Mucosa of gallbladder (tissue), 1 donor: ENCODE measurements at regions not wholly inside any gene's neighbourhood (a gene's known extent, or its start where the extent isn't known, plus 50 kb on each side); places are given as distances from the start of the nearest gene placed in this dataset.

Experiments
- DNase-seq: peaks from one replicate; pipeline ENCODE4 v3.0.0-alpha.2; 2020; ENCODE audit warnings: low spot score
- donor health status: DM: no; HTN: no; CAD: no.

DNA sequence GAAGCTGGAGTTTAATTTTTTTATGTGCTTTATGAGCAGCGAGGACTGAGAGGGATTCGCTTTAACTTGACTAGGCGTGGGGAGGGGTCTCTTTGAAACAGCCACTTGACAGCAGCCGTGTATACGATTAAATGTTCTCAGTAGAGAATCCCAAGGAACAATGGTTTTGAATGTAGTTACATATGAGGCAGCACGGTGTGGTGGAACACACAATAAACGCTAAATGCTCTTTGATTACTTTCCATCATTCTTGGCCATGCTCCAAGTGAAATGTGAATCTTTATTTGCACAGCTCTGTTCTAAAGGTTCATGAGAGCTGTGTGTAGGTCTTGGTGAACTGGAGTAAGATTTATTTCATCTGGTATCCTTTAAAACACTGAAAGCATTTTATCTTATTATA, 251.4 kb upstream of the TGFBR2 start:
- DNase-seq, result no peak

DNA sequence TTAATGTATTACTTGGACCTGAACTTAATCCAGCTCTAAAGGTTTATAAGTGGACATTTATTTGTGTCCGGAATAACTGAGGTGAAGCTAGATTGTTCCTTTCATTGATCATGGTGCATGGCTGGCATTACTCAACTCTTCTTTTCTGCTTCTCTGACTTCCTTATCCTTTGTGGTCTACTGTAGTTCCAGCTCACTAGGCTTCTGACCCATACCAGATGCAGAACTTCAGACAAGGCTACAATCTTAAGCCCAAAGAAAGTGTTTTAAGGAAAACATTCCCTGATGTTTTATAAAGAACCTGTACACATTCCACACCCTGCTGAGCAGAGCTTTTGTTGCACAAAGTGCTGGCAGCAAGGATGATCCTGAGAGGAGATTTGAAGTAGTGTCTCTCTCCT, 250.8 kb upstream of the TGFBR2 start:
- no peak for DNase-seq

DNA sequence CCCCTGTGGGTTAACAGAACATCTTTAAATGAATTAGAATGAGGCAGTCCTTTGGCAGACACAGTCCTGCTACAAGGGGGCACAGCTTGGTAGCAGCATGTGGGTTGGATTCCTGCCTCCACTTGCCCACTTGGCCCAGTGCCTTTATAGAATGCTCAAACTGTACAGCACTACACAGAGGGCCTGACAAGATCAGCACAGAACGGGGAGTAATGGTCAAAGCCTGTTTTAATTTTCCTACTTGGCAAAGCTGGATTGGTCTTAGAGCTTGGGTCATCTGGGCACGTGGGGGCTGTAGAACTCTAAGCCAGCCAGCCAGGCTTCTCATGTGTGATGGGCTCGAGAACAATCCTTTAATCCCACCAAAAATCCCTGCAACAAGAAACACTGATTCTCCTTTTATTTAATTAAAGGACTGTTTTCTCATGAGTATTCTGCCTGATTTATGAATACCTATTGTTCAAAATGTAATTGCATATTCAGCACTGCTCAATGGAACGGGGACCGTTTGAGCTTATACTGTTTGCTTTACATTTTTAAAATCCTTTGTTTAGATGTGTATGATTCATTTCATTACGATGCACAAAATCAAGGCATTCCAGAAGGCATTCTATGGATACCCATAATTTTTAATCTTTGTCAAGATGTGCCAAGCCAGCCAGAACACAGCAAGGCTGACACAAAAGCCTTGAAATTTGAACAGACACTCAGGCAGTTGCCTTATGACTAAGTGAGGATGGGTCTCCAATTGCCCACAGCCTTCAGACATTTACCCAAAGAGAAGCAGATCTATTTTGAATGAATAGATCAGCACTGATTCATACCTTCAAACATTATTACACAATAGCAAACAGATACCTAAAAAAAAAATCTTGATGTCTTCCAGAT, 249.3 kb upstream of the TGFBR2 start:
- no peak for DNase-seq

GRCh38 chr3:30357897-30358296, 248.5 kb upstream of the TGFBR2 start:
- DNase-seq, result no peak

- no peak for DNase-seq
These were observed 247.5 kb upstream of the TGFBR2 start for GRCh38 chr3:30358871-30359270.

DNA sequence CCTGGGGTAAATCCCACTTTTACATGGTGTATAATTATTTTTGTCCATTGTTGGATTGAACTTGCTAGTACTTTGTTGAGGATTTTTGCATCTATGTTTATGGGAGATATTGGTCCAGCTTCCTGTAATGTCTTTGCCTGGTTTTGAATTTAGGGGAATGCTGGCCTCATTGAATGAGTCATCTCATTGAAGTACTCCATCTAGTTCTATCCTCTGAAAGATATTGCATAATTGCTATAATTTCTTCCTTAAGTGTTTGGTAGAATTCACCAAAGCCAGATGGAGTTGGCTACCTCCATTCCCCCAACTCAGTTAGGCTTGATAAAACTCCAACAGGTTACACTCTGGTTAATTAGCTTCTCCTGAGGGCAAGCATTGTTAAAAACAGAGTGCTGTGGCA, 237.4 kb upstream of the TGFBR2 start:
- no peak for DNase-seq

- no peak for DNase-seq
These were observed 235.6 kb upstream of the TGFBR2 start for GRCh38 chr3:30370681-30371271.

GRCh38 chr3:30372837-30373236, 233.6 kb upstream of the TGFBR2 start:
- no peak for DNase-seq

GRCh38 chr3:30384546-30385072, 221.8 kb upstream of the TGFBR2 start:
- no peak for DNase-seq

GRCh38 chr3:30393079-30393478, 213.3 kb upstream of the TGFBR2 start:
- DNase-seq, result peak; percentile 30

DNA sequence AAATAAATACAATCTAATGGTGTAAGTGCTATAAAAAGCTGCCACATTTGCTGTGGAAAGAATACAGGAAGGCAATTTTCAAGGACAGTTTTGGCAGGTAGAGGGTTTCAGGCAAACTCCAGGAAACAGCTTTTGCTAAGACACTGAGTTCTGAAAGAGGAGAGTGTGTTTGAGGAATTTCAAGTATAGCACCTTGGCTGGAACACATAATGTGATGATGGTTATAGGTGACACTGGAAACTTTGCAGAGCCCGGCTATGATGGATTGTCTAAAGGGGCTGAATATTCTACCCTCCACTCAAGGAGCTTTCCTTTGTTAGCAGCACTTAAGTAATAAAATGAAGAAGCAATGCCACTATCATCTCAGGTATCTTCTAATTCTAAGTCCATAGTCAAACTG, 209.4 kb upstream of the TGFBR2 start:
- DNase-seq, result no peak

- DNase-seq, result no peak
These were observed 206.8 kb upstream of the TGFBR2 start for GRCh38 chr3:30399394-30400181.

DNA sequence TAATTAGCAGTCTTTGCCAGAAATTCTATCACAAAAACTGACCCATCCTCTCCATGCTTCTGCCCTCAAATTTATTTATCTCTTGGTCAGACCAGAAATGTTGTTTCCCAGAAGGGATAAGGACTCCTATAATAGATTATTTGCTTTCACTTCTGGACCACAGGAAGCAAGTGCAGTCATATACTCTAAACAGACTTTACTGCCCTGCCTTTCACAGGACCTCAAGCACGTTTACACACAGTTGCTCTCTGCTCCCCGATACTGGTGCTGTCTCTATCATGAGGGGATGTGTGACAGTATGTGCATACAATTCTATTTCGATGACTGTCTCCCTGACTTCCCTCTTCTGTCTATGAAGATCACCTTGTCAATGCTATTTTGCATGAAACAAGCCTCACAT, 205.5 kb upstream of the TGFBR2 start:
- DNase-seq, result no peak

DNA sequence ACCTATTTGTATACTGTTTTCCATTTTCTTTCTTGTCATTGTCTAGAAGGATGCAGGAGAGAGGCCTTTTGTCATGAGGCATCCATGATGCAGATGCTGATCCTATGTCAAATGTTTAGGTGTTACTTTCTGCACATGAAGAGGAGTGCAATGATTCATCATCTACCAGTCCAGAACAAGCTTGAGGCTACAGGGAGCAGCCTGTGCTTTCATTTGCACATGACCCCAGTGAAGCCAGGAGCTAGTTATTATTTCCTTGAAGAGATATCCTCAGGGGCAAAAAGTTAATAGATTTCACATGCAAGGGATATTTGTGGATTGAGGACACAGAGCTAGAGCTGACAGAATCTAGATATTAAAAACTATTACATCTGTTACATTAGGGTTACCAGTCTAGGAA, 204.4 kb upstream of the TGFBR2 start:
- DNase-seq, result no peak

DNA sequence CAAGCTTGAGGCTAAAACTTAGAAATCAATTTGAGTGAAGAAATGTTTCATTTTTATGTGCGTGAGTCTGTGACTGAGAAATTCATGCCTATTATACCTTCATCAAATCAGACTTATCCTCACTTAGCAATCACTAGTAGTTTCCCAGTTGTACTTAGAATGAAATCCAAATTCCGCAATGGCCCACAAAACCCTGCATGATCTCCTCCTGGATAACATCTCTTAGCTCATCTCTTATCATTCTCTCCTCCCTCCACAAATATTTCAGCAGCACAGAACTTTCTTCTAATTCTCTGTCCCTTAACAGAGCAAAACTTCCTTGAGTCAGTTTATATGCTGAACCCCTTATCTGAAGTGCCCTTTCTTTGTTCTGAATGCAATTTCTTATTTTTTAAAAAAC, 198.8 kb upstream of the TGFBR2 start:
- no peak for DNase-seq

DNA sequence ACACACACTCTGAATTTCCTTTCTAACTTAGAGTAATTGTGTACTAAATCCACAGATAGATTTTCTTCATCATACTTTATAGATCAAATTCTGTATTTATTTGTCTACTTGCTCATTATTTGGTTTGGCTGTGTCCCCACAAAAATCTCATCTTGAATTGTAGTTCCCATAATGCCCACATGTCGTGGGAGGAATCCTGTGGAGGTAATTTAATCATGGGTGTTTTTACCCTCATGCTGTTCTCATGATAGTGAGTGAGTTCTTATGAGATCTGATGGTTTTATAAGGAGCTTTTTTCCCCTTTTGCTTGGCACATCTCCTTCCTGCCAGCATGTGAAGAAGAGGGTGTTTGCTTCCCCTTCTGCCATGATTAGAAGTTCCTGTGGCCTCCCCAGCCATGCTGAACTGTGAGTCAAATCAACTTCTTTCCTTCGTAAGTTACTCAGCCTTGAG, 198.3 kb upstream of the TGFBR2 start:
- no peak for DNase-seq

GRCh38 chr3:30418443-30418842, 188.0 kb upstream of the TGFBR2 start:
- DNase-seq, result no peak

GRCh38 chr3:30421266-30421665, 185.1 kb upstream of the TGFBR2 start:
- no peak for DNase-seq

GRCh38 chr3:30426293-30426993, 180.0 kb upstream of the TGFBR2 start:
- DNase-seq, result peak; percentile 53

DNA sequence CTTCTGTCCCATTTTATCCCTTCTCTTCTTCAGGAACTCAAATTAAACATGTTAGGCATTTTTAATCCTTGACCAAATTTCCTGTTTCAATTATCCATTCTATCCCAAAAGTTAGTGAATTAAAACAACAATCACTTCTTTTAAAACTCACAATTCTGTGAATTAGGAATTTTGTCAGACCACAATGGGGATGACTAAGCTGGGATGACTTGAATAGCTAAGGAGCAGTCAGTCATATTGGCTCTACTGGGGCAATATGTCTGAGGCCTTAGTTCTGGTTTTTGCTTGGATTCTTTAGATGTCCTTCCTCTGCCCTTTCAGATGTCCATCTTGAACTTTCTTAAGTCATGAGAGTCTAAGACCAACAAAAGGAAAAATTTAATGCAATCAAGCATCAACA, 178.2 kb upstream of the TGFBR2 start:
- DNase-seq, result no peak

DNA sequence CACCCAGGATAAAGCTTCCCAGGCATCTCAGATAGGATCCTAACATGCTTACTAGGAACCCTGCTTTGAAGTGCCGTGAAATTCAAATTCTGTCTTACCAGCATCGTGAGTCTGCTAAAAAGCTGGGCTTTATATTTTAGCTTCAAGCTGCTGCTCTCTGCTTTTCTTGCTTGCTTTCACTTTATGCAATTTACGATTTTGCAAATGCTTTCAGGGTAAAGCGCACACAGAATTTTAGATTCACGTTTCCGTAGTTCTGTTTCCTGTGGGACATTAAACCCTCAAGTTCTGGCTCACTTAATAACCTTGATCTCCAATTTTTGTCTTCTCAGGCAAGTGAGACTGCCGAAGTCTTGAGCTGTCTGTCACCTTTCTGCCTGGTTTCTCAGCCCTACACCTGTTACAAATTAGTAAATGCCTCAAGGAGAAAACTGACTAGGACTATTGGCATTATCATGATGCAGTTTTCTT, 170.5 kb upstream of the TGFBR2 start:
- no peak for DNase-seq

DNA sequence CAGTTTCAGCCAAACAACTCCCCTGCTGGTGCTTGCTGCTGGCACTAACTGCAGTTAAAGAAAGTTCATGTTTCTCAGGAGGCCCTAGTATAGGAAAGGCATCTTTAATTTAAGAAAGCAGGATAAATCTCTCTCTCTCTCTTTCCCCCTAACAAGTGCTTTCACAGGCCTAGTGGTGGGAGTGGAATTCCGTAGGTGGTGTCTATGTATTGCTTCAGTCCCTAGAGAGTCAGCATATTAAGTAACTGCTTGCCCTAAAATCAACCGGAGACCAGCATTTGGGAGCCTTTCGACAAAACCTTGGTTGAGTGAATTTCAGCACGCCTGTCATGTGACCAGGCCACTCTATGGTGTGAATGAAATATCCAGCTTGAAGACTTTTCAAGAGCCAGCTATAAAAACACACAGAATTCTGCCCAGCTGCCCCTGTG, 169.2 kb upstream of the TGFBR2 start:
- no peak for DNase-seq
